Left hindlimb (tissue), 1 donor: ENCODE measurements at regions not wholly inside any gene's neighbourhood (a gene's known extent, or its start where the extent isn't known, plus 50 kb on each side); places are given as distances from the start of the nearest gene placed in this dataset.
A peak's percentile ranks its signal among the peaks of the same experiment; 100 is the strongest.

Experiments used
- DNase-seq: peaks from one replicate; pipeline ENCODE4 v3.0.0-alpha.2; 2018

DNA sequence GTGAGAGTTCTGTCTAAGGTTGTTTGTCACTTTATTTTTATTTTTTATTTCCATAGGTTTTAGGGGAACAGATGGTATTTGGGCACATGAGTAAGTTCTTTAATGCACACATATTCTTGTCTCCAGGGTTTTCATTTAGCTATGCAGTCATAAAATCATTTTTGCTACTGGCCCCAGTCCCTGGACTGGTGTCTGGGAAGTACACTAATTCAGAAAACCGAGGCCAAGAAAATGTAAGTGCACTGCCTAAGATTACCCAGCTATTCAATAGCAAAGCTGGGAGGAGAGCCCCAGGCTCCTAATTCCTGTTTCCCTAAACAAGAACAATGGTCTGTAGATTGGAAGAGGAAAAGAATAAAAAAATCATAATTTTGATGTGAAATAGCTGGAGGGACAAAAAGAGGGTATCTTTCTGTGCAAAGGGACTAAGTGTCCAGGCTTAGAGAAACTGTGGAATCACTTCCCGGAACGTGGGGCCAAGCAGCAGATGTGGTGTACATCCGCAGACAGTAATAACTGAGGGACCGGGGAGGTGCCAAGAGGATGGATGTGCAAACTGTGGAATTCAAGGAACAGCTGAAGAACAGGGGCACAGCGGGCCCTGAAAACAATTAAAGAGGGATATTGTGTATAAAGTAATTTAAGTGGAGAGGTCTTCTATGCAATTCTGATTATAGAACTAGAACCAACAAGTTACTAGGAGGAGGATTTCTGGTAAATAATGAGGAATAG is 236.3 kb downstream of the ACKR3 start:
- no peak for DNase-seq

GRCh38 chr2:236809716-236810115 is 240.1 kb downstream of the ACKR3 start:
- no peak for DNase-seq

- no peak for DNase-seq
Measured at GRCh38 chr2:236811062-236811656, 241.5 kb downstream of the ACKR3 start.

DNA sequence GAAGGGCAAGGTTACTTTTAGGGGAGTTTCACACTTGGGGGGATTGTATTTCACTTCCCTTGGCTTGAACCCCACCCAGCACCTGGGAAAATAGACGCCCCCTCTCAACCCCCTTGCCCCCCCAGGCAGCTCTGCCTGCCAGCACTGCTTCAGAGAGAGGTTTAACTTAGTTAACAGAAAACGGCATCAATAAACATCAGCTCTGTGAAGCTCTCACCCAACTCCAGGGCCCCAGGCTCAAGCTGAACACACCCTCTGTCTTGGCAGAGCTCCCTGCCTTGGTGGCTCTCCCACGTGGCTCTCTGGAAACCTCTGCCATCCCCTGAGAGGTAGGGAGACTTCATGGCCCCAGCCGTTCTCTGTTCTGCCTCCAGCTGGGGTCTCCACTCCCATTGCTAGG is 244.1 kb downstream of the ACKR3 start:
- peak; percentile 50 for DNase-seq

- no peak for DNase-seq
Measured at GRCh38 chr2:236814593-236814992, 245.0 kb downstream of the ACKR3 start.

GRCh38 chr2:236815746-236816145 is 246.1 kb downstream of the ACKR3 start:
- DNase-seq, result no peak

GRCh38 chr2:236816197-236817170 is 246.9 kb downstream of the ACKR3 start:
- no peak for DNase-seq

GRCh38 chr2:236818281-236819045 is 248.8 kb downstream of the ACKR3 start:
- no peak for DNase-seq

DNA sequence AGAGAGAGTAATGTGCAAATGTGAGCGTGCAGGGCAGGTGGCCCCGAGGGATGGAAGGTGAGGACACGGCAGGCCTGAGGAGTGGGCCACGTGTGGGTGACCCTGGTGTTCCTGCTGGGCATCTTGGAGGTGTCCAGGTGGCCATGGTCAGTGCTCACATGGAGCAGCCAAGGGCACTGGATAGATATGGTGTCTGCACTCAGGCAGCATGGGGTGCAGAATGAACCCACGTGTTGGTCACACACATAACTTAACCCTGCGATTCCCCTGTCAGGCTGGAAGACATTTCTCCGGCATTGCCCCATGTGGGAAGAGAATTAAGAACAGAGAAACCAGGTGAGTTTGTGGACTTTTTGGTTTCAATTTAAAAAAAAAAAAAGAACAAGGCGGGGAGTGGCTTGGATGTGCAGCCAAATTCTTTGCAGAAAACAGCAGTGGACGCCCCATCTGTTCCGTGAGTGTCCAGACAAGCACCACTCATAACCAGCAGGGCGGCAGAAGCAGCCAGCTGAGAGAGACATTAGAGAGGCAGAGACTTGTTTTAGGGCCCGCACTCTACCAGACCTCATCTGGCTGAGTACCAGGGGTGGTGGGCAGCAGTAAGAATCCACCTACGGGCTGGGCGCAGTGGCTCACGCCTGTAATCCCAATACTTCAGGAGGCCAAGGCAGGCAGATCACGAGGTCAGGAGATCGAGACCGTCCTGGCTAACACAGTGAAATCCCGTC is 249.8 kb downstream of the ACKR3 start:
- no peak for DNase-seq

- no peak for DNase-seq
Measured at GRCh38 chr2:236820763-236821344, 251.2 kb downstream of the ACKR3 start.

- no peak for DNase-seq
Measured at GRCh38 chr2:236823041-236823629, 253.5 kb downstream of the ACKR3 start.

- DNase-seq, result no peak
Measured at GRCh38 chr2:236823963-236824362, 254.3 kb downstream of the ACKR3 start.

- no peak for DNase-seq
Measured at GRCh38 chr2:236824836-236825235, 255.2 kb downstream of the ACKR3 start.

GRCh38 chr2:236825989-236826510 is 256.4 kb downstream of the ACKR3 start:
- DNase-seq, result no peak

GRCh38 chr2:236826606-236827156 is 257.1 kb downstream of the ACKR3 start:
- DNase-seq, result no peak

GRCh38 chr2:236827997-236828396 is 257.7 kb upstream of the COPS8 start:
- no peak for DNase-seq

GRCh38 chr2:236828820-236829219 is 256.9 kb upstream of the COPS8 start:
- DNase-seq, result no peak

GRCh38 chr2:236830926-236831325 is 254.8 kb upstream of the COPS8 start:
- DNase-seq, result no peak

DNA sequence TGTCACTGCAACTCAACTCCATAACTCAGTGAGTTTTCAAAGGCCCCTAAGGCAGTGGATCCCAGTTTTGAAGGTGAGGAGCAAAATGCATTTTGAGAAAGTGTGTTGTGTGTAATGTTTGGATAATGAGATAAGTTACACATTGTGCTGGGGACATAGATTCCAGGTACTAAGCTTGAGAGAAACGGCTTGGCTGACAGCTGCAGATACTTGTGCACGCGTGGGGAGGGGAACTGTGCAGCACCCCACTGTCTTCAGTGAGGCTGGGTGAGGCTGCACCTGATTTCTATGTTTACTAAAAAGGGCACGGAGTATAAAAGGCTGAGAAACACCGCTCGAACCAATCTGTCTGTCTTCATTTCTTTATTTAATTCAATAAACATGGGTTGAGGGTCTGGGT is 254.0 kb upstream of the COPS8 start:
- no peak for DNase-seq

- no peak for DNase-seq
Measured at GRCh38 chr2:236833501-236834073, 252.1 kb upstream of the COPS8 start.
